HG03469 (cell line): ENCODE measurements at regions not wholly inside any gene's neighbourhood (a gene's known extent, or its start where the extent isn't known, plus 50 kb on each side); places are given as distances from the start of the nearest gene placed in this dataset.

Experiments
- ATAC-seq: cut with Tn5 transposase; IDR thresholded peaks from one replicate; pipeline ENCODE4 v1.9.1; 2021; ENCODE audit warnings: mild to moderate bottlenecking, moderate library complexity, moderate number of reproducible peaks; ENCODE audit not compliant: unreplicated experiment

DNA sequence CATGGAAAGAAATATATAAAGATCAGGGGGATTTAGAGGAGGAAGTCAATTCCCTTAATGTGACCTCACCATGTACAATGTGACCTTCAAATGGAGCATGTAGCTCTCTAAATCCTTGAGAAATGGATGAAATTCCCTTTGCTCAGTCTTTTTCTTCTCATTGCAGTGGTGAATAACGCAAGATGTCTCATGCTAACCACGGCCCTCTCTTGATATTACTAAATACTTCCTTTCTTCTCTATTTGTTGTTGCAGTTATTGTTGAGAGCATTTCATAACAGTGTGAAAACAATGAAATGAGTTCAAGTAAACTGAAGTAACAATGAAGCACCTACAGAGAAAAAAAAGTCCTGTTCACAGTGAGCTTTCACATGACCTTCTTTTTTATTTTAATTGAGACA is 55.6 kb downstream of the ZNF281 start:
- ATAC-seq = no peak

DNA sequence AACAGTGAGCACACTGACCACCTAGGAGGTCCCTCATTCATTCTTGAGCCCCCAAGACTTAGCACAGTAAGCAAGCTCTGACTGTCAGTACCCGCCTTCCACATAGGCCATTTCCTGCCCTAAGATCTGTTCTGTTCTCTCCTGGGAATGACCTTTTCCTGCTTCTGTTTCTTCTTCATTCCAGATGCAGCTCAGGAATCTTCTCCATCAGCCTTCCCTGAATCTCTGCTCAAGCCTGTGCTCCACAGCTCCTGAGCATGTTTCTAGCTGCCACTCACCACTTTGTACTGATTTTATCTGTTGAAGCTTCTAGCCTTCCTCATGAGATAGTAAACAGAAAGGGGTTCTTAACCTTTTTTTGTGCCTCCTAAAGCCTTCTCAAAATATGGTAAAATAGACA is 56.6 kb downstream of the ZNF281 start:
- no peak for ATAC-seq

DNA sequence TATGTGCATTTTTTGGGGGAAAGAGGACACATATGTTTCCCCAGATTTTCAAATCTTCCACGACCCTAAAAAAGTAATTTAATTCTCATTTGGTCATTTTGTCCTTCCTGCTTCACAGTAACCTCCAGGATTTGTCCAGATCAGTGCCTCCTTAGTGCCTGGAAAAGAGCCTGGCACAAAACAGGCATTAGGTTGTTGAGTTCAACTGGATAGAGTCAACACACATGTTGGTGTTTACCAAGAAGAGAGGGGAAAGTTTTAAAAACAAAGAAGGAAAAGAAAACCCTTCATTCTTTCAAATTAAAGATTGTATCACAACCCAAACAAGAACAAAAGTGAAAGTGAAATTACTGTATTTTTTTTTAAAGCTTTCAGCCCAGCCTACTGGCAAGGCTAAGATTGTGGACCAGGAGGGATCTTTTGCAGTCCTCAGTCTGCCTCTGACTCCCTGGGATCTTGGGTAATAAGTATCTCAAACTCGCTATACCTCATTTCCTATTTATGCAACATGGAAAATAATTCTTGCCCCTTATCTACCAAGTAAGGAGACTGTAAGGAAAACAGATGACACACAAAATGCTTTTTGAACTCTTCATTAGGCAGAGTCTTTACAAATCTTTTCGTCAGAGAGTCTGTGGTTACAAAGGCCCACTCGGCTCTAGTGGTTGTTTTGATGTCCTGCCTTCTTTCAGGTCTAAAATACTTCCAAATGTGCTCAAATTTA is 57.8 kb downstream of the ZNF281 start:
- peak; percentile 52 for ATAC-seq

DNA sequence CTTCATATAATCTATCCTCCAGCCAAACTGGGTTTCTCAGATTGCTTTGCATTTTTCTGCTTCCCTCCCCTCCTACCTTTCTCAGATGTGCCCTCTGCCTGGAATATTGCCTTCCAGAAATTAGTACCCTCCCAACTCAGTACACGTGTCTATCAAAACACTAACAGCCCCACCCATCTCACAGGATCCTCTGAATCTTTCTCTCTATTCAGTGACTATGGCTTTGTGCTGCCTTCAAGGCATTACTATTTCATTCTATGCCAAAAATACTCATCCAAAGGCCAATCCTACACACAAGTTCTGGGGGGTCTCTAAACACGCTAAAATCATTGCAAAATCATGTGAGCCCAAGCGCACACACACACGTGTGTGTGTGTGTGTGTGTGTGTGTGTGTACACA is 58.4 kb downstream of the ZNF281 start:
- ATAC-seq = no peak

DNA sequence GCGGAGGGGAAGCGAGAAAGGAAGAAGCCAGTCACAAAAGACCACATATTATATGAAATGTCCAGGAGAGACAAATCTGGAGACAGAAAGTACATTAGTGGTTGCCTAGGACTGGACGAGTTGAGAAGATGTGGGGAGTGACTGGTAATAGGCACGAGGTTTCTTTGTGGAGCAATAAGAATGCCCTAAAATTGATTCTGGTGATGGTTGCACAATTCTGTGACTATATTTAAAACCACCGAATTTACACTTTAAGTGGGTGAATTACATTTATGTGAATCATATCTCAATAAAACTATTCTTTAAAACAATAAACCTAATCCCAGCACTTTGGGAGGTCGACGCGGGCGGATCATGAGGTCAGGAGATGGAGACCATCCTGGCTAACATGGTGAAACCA is 63.1 kb downstream of the ZNF281 start:
- no peak for ATAC-seq

DNA sequence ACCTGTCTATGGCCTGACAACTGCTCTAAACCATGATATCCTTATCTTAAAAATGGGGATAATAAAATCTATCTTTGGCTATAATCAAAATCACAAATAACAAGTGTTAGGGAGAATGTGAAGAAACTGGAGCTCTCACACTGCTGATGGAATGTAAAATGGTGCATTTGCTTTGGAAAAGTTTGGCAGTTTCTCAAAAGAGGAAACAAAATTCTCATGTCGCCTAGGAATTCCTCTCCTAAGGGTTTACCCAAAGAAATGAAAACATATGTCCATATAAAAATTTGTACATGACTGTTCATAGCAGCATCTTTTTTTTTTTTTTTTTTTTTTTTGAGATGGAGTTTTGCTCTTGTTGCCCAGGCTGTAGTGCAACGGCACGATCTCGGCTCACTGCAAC is 64.3 kb downstream of the ZNF281 start:
- ATAC-seq = no peak

DNA sequence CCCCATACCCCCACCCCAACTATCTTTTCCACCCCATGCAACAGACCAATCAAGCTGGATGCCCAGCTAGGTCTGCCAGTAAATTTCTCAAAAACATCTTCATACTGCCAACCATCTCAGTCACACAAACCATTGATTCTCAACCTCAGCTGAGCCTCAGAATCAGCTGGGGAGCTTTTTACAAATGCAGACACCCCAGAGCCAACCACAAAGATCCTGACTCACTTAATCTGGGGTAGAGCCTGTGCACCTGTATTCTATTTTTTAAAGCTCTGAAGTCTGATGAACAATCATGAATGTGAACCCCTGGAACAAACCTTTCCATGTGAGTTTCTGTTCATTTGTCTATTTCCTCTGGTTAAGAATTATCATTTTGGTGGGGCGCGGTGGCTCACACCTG is 66.0 kb downstream of the ZNF281 start:
- ATAC-seq = no peak

DNA sequence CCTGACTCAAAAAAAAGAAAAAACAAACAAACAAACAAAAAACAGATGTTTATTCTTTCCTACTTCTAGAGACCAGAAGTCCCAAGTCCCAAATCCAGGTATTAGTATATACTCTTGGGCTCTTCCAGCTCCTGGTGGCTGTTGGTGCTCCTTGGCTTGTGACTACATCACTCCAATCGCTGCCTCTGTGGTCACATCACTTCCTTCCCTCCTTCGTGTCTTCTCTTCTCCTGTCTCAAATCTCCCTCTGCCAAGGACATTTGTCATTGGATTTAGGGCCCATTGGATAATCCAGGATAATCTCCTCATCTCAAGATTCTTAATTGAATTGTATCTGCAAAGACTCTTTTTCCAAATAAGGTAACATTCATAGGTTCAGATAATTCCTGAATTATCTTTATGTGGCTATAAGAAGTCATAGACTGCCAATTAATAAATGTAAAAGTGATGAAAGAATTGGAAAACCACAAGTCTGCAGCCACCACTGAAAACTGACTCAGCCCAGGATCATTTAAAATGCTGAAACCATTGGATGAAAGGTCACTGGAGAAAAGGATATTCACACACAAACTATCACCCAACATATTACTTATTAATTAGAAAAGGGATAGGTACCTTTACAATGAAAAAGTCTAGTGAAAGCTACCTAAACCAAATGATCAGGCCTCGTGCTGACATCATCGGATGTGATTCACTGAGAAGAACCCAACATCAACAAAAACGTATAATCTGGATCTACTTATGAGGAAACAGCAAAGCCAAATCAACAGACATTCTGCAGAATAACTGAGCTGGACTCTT is 67.1 kb downstream of the ZNF281 start:
- no peak for ATAC-seq

DNA sequence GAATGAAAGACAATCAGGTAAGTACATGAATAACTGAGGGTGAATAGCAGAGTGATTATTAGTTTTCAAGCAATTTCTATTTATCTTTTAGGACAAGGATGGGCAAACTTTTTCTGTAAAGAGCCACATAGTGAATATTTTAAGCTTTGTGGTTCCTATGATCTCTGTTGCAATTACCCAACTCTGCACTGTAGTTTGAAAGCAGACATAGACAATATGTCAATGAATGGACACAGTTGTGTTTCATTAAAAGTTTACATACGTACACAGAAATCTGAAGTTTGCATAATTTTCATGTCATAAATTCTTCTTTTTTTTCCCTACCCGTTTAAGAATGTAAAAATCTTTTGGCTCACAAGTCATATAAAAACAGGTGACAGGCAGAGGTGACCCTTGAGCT is 71.4 kb downstream of the ZNF281 start:
- ATAC-seq = no peak

DNA sequence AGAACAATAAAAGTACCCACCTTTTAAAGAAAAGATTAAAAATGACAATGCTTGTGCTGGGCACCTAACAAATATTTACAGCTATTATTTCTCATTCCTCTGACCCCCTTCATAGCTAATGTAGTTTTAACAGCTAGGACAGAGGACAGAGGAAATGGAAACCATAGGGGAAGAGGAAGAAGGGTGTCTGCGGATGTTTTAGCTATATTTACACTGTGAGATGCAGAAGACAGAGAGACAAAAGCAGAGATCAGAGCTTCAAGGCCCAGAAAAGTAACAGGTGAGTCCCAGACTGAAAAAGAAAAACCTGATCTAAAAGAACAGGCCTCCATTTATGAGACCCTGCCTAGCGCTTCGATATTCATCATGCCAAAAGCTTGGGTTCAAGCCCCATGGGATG is 72.0 kb downstream of the ZNF281 start:
- ATAC-seq = no peak

DNA sequence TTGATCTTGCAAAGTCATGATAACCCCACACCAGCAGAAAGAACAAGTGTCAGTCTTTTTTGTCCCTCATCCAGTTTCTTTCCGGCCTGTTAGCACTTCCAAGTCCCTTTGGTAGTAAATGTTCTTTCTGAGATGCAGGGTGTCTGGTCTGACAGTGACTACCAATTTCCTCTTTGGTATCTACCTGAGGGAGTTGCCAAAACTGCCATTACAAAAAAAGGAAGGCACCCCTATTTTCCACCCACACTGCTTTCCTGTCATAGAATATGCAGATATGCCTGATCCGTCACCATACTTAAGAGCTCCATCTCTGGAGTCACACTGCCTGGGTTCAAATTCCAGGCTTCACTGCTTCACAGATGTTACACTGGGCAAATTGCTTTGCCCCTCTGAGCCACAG is 72.4 kb downstream of the ZNF281 start:
- ATAC-seq = no peak

DNA sequence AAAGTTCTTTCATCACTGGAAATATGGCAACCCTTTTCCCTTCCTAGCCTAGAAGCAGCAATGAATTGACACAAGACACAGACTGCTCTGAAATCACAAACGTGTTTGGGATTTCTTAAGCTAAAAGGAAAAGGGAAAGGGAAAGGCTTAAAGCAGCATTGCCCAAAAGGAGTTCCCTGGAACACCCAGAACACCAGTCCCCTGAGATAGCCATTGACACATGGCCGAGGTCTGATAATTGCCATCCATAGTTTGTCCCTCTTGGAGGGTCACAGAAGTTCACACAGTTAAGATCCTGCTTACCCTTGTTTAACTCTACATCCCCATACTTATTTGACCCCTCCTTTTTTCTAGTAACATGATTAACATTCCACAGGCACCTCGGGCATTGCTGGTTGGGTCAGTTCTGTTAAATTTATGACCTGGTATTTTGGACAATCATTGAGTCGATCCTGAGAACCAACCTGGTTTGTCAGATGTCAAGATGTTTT is 72.9 kb downstream of the ZNF281 start:
- ATAC-seq = no peak

DNA sequence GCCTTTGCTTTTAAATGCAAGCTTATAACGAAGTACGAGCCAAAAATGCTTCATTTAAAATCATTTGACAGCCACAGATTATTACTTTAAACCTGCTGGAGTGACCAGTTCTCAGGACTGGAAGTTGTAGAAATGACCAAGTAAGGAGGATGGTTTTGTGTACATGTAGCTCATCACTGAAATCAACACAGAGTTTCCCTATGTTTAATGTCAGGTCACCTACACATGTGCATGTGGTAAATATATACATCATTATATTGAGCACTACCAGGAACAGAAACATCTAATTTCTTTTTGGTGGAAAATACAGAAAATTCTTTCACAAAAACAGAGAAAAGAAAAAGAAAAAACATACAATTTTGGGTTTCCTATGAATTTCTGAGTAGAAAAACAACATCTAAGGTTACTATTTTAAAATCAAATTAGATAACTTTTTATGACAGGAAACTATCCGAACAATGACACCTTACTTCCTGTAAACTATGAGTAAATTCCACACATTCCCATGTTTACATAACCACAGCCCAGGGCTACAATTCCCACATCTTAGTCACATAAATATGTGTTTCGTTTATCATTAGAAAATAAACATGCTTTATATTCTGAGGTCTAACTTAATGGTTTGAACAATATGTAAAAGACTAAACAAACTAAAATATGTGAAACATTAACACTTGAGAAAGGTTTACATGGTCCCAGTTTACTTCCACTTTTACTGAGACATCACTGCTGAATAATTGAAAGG is 73.6 kb downstream of the ZNF281 start:
- no peak for ATAC-seq

DNA sequence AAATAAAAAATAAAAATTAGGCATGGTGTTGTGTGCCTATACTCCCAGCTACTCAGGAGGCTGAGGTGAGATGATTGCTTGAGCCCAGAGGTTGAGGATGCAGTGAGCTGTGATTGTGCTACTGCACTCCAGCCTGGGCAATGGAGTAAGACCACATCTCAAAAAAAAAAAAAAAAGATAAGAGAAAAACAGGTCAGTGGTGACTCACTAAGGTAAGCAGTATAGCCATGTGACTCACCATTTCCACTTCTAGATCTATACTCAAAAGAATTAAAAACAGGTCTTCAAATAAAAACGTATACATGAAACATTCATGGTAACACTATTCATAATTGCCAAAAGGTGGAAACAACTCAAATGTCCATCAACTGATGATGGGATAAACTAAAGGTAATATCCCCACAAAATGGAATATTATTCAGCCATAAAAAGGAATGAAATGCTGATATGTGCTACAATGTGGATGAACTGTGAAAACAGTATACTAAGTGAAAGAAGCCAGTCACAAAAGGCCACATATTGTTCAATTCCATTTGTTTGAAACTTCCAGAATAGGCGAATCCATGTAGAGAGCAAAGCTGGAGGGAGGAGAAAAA is 75.1 kb downstream of the ZNF281 start:
- no peak for ATAC-seq

DNA sequence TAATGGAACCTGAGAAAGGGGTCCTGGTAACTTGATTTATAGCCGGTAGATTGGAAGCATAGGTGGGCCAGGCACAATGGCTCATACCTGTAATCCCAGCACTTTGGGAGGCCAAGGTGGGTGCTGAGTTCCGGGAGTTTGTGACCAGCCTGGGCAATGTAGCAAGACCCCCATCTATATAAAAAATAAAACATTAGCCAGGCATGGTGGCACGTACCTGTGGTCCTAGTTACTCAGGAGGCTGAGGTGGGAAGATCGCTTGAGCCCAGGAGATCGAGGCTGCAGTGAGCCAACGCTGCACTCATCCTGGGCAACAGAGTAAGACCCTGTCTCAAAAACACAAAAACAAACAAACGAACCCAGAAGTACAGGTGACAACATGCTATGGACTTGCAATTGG is 76.5 kb downstream of the ZNF281 start:
- ATAC-seq = no peak

DNA sequence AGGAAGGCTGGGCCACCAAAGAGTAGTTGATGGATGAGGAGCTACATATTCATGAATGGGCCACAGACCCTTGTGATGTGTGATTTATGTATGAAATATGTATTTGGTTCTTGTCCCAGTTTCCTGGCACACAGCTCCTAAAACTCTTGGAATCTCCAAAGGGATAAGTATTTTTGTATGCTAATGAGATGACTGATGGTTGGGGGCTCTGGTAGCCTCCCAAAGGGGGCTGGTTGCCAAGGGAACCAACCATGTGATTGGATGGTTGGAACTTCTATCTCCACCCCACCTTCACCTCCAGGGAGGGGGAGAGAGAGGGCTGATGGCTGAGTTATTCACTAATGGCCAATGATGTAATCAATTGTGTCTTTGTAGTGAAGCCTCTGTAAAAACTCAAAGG is 77.1 kb downstream of the ZNF281 start:
- no peak for ATAC-seq

DNA sequence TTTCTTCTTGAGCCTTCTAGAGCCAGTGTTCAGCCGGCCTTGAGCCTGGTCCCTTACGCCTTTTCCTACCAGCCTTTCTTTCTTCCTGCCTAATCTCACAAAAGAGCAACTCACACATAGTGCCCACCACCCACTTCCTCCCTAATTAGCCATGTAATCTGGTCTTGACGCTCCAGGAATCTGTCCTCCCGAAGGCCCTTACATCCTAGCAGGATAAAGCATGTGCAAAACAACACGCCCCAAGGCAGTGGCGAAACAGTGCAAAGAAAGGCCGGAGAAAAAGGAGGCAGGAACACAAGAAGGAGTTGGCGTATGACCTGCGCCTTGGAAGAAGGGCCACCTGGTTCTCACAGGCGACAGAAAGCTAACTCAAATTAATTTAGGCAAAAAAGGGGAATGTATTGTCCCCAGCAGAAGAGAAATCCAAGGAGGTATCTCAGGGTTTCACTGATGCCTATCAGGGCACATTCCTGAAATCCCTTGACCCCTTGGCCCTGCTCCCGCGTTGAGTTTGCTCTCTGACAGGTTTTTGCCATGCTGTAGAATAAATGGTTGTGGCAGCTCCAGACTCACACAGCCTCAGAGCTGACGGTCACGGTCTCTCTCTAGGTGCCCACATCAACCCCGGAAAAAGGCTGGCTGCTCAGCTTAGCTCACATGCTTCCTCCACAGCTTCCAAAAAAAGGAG is 79.0 kb downstream of the ZNF281 start:
- no peak for ATAC-seq

DNA sequence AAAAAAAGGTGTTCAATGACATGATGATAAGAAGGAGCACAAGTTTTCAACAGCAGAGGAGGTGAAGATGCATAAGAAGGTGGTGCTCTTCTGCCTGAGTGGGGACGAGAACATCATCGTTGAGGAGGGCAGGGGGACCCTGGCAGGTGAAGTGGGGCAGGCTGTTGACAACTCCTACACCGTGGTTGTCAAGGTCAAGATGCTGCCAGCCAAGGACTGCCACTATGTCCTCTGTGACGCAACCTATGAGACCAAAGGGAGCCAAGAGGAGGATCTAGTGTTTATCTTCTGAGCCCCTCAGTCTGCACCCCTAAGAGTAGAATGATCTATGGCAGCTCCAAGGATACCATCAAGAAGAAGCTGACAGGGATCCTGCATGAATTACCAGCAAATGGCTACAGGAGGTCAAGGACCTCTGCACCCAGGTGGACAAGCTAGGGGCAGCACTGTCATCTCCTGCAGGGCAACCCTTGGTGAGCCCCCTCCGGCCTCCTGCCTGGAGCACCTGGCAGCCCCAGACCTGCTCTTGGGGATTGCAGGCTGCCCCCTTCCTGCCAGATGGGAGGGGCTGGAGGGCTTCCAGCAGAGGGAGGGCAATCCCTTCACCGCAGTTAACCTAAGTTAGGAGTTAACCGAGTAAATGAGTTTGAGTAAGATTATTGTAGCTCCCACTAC is 80.5 kb downstream of the ZNF281 start:
- no peak for ATAC-seq

DNA sequence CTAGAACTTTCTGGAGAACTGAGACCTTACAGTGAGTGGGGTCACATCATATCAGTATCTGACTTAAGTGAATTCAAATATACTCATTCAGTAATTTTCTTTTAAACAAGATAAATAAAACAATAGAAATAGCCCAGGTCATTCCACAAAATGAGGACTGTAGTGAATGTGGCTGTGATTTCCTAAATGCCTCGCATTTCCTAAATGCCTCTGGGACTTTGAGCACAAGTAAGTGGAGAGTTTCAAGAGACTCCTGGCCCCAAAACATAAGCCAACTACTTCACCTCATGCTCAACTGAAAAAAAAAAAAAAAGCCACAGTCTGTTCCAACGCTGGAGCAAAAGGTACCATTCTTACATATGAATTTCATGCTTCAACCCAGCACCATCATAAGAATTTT is 81.5 kb downstream of the ZNF281 start:
- ATAC-seq = no peak

DNA sequence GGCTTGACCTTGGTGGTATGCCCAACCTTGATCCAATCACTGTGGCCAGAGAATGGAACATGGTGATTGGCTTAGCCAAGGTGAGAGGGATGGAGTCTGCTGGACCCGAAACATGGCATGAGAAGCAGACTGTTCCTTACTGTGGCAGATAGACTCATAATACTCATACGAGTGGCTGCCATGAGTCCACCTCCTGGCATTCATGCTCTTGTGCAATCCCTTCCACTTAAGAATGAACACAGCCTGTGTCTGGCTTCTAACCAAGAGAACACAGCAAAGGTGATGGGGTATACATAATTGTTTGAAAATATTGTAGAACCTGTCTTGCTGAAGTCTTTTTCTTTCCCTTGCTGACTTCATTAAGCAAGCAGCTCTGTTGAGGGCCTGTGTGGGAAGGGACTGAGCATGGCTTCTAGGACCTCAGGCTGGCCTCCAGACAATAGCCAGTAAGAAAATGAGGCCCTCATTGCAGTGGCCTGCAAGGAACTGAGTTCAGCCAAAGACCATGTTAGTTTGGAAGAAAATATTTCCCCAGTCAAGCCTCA is 85.9 kb downstream of the ZNF281 start:
- no peak for ATAC-seq
